BLaER1 treated with 17β-estradiol and CSF1 and Interleukin-3, amounts not matched to agents 10 nM and 100 nM (cell line): ENCODE measurements at regions not wholly inside any gene's neighbourhood (a gene's known extent, or its start where the extent isn't known, plus 50 kb on each side); places are given as distances from the start of the nearest gene placed in this dataset.

Experiments
- H3K27ac ChIP-seq, 11 experiments: shearing (Covaris generic); formaldehyde crosslinking; 2 replicates each; pipeline ENCODE4 v1.8.1; 2022
- H3K27me3 ChIP-seq, 11 experiments: shearing (Covaris generic); formaldehyde crosslinking; 2 replicates each; pipeline ENCODE4 v1.8.1; 2022
- H3K36me3 ChIP-seq, 11 experiments: shearing (Covaris generic); formaldehyde crosslinking; 2 replicates each; pipeline ENCODE4 v1.8.1; 2022
- H3K4me1 ChIP-seq, 10 experiments: shearing (Covaris generic); formaldehyde crosslinking; 2 replicates each; pipeline ENCODE4 v1.8.1; 2022
- H3K4me2 ChIP-seq, 11 experiments: shearing (Covaris generic); formaldehyde crosslinking; 2 replicates each; pipeline ENCODE4 v1.8.1; 2022
- H3K4me3 ChIP-seq, 10 experiments: shearing (Covaris generic); formaldehyde crosslinking; 2 replicates each; pipeline ENCODE4 v1.8.1; 2022
- H3K9ac ChIP-seq, 11 experiments: shearing (Covaris generic); formaldehyde crosslinking; 2 replicates each; pipeline ENCODE4 v1.8.1; 2022
- H3K9me3 ChIP-seq, 11 experiments: shearing (Covaris generic); formaldehyde crosslinking; replicated peaks in 1 of 11; 2 replicates each; pipeline ENCODE4 v1.8.1; 2022
- H4K20me1 ChIP-seq, 11 experiments: shearing (Covaris generic); formaldehyde crosslinking; 2 replicates each; pipeline ENCODE4 v1.8.1; 2022
- Cebpa-rat ChIP-seq, 11 experiments: shearing (Covaris generic); IDR thresholded peaks; 2 replicates each; pipeline ENCODE4 v1.8.1; 2022

DNA sequence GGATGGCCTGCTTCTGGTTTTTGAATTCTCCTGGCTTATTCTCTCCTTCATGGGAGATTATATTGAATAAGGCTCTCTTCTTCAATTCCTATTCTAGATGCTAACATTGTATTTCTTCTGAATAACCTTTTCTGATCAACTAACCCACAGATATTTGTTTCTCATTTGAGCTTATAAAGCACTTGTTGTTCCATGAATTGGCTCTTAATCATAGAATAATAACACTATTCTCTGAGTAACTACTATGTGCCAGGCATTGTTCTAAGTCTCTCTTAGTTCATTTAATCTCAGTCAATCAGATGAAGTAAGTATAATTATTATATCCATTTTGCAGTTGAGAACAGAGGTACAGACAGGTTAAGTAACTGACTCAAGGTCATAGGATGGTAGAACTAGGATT, 136.3 kb upstream of the MLIP start:
- no peaks in the 10 kb centered on the region for H3K36me3 ChIP-seq
- H4K20me1 ChIP-seq = no peaks in the 10 kb centered on the region; a peak in 1 of 22 replicates
- no peak for TF ChIP-seq Cebpa-rat (IDR thresholded peaks at IDR 0.05)
- no peaks in the 10 kb centered on the region for H3K9me3 ChIP-seq
- H3K4me2 ChIP-seq = no peak overlapping the region
- no peak overlapping the region for H3K9ac ChIP-seq
- no peak overlapping the region for H3K27ac ChIP-seq
- no peaks in the 10 kb centered on the region for H3K27me3 ChIP-seq
- no peaks in the 10 kb centered on the region for H3K4me1 ChIP-seq
- H3K4me3 ChIP-seq = no peak overlapping the region

- no peaks in the 10 kb centered on the region for H3K9me3 ChIP-seq
- H3K4me2 ChIP-seq = no peak overlapping the region
- no peaks in the 10 kb centered on the region for H3K4me1 ChIP-seq
- no peak overlapping the region for H3K4me3 ChIP-seq
- H4K20me1 ChIP-seq = no peaks in the 10 kb centered on the region; a peak in 1 of 22 replicates
- H3K27me3 ChIP-seq = no peaks in the 10 kb centered on the region
- H3K9ac ChIP-seq = no peak overlapping the region
- no peaks in the 10 kb centered on the region for H3K36me3 ChIP-seq
- no peak for TF ChIP-seq Cebpa-rat (IDR thresholded peaks at IDR 0.05)
- no peak overlapping the region for H3K27ac ChIP-seq
These were observed 135.2 kb upstream of the MLIP start for GRCh38 chr6:53975941-53976615.

- H3K4me3 ChIP-seq = no peak overlapping the region
- no peaks in the 10 kb centered on the region for H3K9me3 ChIP-seq
- H4K20me1 ChIP-seq = no peaks in the 10 kb centered on the region; a peak in 1 of 22 replicates
- no peaks in the 10 kb centered on the region for H3K27me3 ChIP-seq
- no peak overlapping the region for H3K4me2 ChIP-seq
- H3K9ac ChIP-seq = no peak overlapping the region
- no peaks in the 10 kb centered on the region for H3K36me3 ChIP-seq
- no peak overlapping the region for H3K27ac ChIP-seq
- H3K4me1 ChIP-seq = no peaks in the 10 kb centered on the region
- no peak for TF ChIP-seq Cebpa-rat (IDR thresholded peaks at IDR 0.05)
These were observed 133.7 kb upstream of the MLIP start for GRCh38 chr6:53977551-53977950.

- no peak overlapping the region for H3K4me2 ChIP-seq
- no peaks in the 10 kb centered on the region for H3K9me3 ChIP-seq
- no peak for TF ChIP-seq Cebpa-rat (IDR thresholded peaks at IDR 0.05)
- no peaks in the 10 kb centered on the region; a peak in 1 of 22 replicates for H4K20me1 ChIP-seq
- H3K4me1 ChIP-seq = peaks cover 0 to 9% (median 0%) of the 10 kb centered on the region in 10 experiments; a peak in 8 of 20 replicates
- no peak overlapping the region for H3K4me3 ChIP-seq
- no peak overlapping the region for H3K27ac ChIP-seq
- no peaks in the 10 kb centered on the region for H3K36me3 ChIP-seq
- H3K27me3 ChIP-seq = no peaks in the 10 kb centered on the region
- H3K9ac ChIP-seq = no peak overlapping the region
These were observed 131.7 kb upstream of the MLIP start for GRCh38 chr6:53979468-53980067.

DNA sequence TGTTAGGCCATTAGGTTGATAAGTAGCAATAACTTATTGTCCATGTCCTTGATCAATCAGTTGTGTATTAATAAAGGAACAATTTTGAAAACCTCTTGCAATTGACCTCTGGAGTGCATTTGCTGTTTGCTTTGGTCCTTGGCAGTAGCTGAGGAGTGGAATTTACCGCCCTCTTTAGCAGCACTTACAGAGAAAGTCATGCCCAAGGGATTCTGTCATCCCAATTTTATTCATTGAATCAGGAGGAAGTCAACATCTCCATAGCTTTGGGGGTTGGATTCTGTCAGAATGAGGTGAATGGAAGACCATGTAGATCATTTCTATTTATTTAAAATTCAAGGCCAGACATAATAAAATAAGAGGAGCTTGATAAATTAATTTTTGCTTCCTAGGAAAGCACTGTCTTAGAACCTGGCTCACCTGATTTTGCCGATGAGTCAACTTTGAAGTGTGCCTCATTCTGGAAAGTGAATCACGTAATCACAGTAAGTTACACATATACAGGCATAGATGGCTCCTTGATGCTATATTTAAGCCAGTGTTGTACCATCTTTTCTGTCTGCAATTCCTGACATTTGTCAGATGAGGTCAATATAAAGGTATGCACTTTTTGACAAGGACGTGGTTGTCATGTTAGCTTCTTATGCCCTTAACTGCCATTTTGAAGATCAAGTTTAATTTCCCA, 128.7 kb upstream of the MLIP start:
- Histone ChIP-seq H3K4me1 (peaks cover 0 to 15% (median 0%) of the 10 kb centered on the region in 10 experiments; a peak in 8 of 20 replicates), H3K27ac (no peak overlapping the region), H3K9me3 (no peaks in the 10 kb centered on the region), H4K20me1 (no peaks in the 10 kb centered on the region; a peak in 1 of 22 replicates), H3K36me3 (no peaks in the 10 kb centered on the region), H3K4me2 (no peak overlapping the region), H3K9ac (no peak overlapping the region), H3K4me3 (no peak overlapping the region), H3K27me3 (no peaks in the 10 kb centered on the region)
- no peak for TF ChIP-seq Cebpa-rat (IDR thresholded peaks at IDR 0.05)

GRCh38 chr6:53983301-53983700, 127.9 kb upstream of the MLIP start:
- no peak overlapping the region for H3K4me3 ChIP-seq
- H4K20me1 ChIP-seq = no peaks in the 10 kb centered on the region; a peak in 1 of 22 replicates
- H3K27me3 ChIP-seq = no peaks in the 10 kb centered on the region
- H3K4me1 ChIP-seq = peaks cover 0 to 15% (median 1%) of the 10 kb centered on the region in 10 experiments; a peak in 10 of 20 replicates
- H3K36me3 ChIP-seq = no peaks in the 10 kb centered on the region
- no peak for TF ChIP-seq Cebpa-rat (IDR thresholded peaks at IDR 0.05)
- H3K9ac ChIP-seq = no peak overlapping the region
- no peaks in the 10 kb centered on the region for H3K9me3 ChIP-seq
- 0 out of 22 replicates have a peak overlapping the region, but pooled peaks of 1 of the 11 experiments have one; percentile 80 for H3K4me2 ChIP-seq
- no peak overlapping the region for H3K27ac ChIP-seq

- Histone ChIP-seq H3K4me2 (peak overlapping the region in 4 of 11 experiments; percentile 42 to 80 (median 54); a peak in 8 of 22 replicates), H3K27ac (no peak overlapping the region), H3K27me3 (no peaks in the 10 kb centered on the region), H3K9me3 (no peaks in the 10 kb centered on the region), H3K9ac (no peak overlapping the region), H3K4me3 (no peak overlapping the region), H3K36me3 (no peaks in the 10 kb centered on the region), H4K20me1 (no peaks in the 10 kb centered on the region), H3K4me1 (peaks cover 0 to 15% (median 2%) of the 10 kb centered on the region in 10 experiments; a peak in 10 of 20 replicates)
- TF ChIP-seq Cebpa-rat (IDR thresholded peaks at IDR 0.05) = no peak
These were observed 127.1 kb upstream of the MLIP start for GRCh38 chr6:53984163-53984562.

- no peaks in the 10 kb centered on the region for H3K9me3 ChIP-seq
- no peak overlapping the region for H3K9ac ChIP-seq
- no peak overlapping the region for H3K4me3 ChIP-seq
- peak overlapping the region in 4 of 11 experiments; percentile 42 to 80 (median 54); a peak in 8 of 22 replicates for H3K4me2 ChIP-seq
- no peak overlapping the region for H3K27ac ChIP-seq
- no peak for TF ChIP-seq Cebpa-rat (IDR thresholded peaks at IDR 0.05)
- H3K36me3 ChIP-seq = no peaks in the 10 kb centered on the region
- no peaks in the 10 kb centered on the region for H4K20me1 ChIP-seq
- peaks cover 0 to 15% (median 2%) of the 10 kb centered on the region in 10 experiments; a peak in 10 of 20 replicates for H3K4me1 ChIP-seq
- H3K27me3 ChIP-seq = no peaks in the 10 kb centered on the region
These were observed 126.7 kb upstream of the MLIP start for GRCh38 chr6:53984581-53984980.

GRCh38 chr6:53985366-53985765, 125.9 kb upstream of the MLIP start:
- TF ChIP-seq Cebpa-rat (IDR thresholded peaks at IDR 0.05) = no peak
- no peaks in the 10 kb centered on the region for H3K36me3 ChIP-seq
- H3K4me2 ChIP-seq = no peak overlapping the region

More at GRCh38 chr6:53985366-53985765, 125.9 kb upstream of the MLIP start:
- Histone ChIP-seq H3K9me3 (no peaks in the 10 kb centered on the region), H3K27ac (no peak overlapping the region), H3K4me1 (peaks cover 0 to 15% (median 2%) of the 10 kb centered on the region in 10 experiments; a peak in 10 of 20 replicates), H3K9ac (no peak overlapping the region), H3K27me3 (no peaks in the 10 kb centered on the region), H3K4me3 (no peak overlapping the region), H4K20me1 (no peaks in the 10 kb centered on the region)
